Body of pancreas (tissue), 4 donors: ENCODE measurements at regions not wholly inside any gene's neighbourhood (a gene's known extent, or its start where the extent isn't known, plus 50 kb on each side); places are given as distances from the start of the nearest gene placed in this dataset.

ENCODE experiments used
- CTCF ChIP-seq, 7 experiments: fragments of 450-650 bp in 4 of 7; fragments of 200-600 bp in 3 of 7; sonication (generic) in 3 of 7; IDR thresholded peaks; one replicate each; pipeline ENCODE4 v1.5.1; 2016 to 2019; ENCODE audit warnings: antibody characterized with exemption in 7 of 7
- POLR2A ChIP-seq, 3 donors: fragments of 450-650 bp; IDR thresholded peaks; one replicate each; pipeline ENCODE4 v1.6.1; 2016; ENCODE audit warnings: antibody characterized with exemption in 3 of 3, mild to moderate bottlenecking in 2 of 3

GRCh38 chr6:159353193-159353592 is 184.0 kb downstream of the FNDC1 start:
- TF ChIP-seq POLR2A (IDR thresholded peaks at IDR 0.05) (no peak), CTCF (IDR thresholded peaks at IDR 0.05) (no peak)
